GM12891 (cell line): ENCODE measurements at regions not wholly inside any gene's neighbourhood (a gene's known extent, or its start where the extent isn't known, plus 50 kb on each side); places are given as distances from the start of the nearest gene placed in this dataset.

Experiments used
- POLR2A ChIP-seq: IDR thresholded peaks from 2 replicates; pipeline ENCODE4 v1.6.1; 2011; ENCODE audit warnings: low read depth, low read length, control low read depth
- POLR2AphosphoS5 ChIP-seq: IDR thresholded peaks from 2 replicates; pipeline ENCODE4 v1.6.1; 2011; ENCODE audit warnings: low read depth, low read length, control low read depth
- POU2F2 ChIP-seq: IDR thresholded peaks from 2 replicates; pipeline ENCODE4 v1.6.1; 2011; ENCODE audit warnings: low read depth, mild to moderate bottlenecking, control low read depth, low read length, moderate library complexity
- SPI1 ChIP-seq: IDR thresholded peaks from 2 replicates; pipeline ENCODE4 v1.6.1; 2011; ENCODE audit warnings: low read depth, low read length, control low read depth
- TAF1 ChIP-seq: IDR thresholded peaks from 2 replicates; pipeline ENCODE4 v1.6.1; 2011; ENCODE audit warnings: low read depth, low read length, control low read depth

DNA sequence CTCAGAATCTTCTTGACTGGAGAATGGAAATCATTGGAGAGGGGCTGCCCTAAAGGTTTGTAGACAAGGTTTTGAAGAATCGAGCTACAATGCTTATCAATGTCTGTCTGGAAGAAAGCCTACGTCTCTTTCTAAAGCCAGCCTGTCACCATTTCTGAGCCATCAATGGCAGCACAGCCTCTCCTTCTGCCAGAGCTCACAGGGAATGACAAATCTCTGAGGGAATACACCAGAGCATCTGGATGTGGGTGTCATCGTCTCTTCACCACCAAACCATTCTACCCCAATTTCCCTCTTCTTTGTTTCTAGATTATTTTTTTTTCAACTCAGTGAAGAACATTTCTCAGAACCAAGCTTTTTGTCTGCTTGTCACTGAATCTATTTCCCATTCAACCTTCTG, 349.7 kb downstream of the EMP1 start:
- TF ChIP-seq POU2F2 (no peak), POLR2A (no peak), POLR2AphosphoS5 (no peak), TAF1 (no peak), SPI1 (no peak)
